Stimulated activated CD4-positive, alpha-beta T cell treated with anti-CD3 and anti-CD28 coated beads, Interleukin-4, amount 100 ng/mL, for 4 hours (primary cell): ENCODE measurements at regions not wholly inside any gene's neighbourhood (a gene's known extent, or its start where the extent isn't known, plus 50 kb on each side); places are given as distances from the start of the nearest gene placed in this dataset.
"Not testable (repeated sequence)": the region's sequence is repeated elsewhere in the genome, so short reads cannot be mapped to it uniquely, and the experiment has no call there.

ENCODE experiments used
- DNase-seq, 2 experiments: peaks; one replicate each; pipeline ENCODE4 v3.0.0-alpha.2; 2020

- not testable (repeated sequence) for DNase-seq
Observed at GRCh38 chr16:72729552-72729951, 318.4 kb downstream of the ZFHX3 start.

GRCh38 chr16:72728516-72728915, 319.4 kb downstream of the ZFHX3 start:
- DNase-seq, result no peak

- DNase-seq, result no peak
Observed at GRCh38 chr16:72727565-72727964, 320.4 kb downstream of the ZFHX3 start.

GRCh38 chr16:72725643-72726042, 322.3 kb downstream of the ZFHX3 start:
- DNase-seq, result no peak

GRCh38 chr16:72723781-72724180, 324.1 kb downstream of the ZFHX3 start:
- no peak for DNase-seq

GRCh38 chr16:72722552-72722951, 325.4 kb downstream of the ZFHX3 start:
- no peak for DNase-seq

- no peak for DNase-seq
Observed at GRCh38 chr16:72721981-72722380, 325.9 kb downstream of the ZFHX3 start.

GRCh38 chr16:72715267-72715666, 332.7 kb downstream of the ZFHX3 start:
- no peak for DNase-seq

GRCh38 chr16:72711823-72712222, 336.1 kb downstream of the ZFHX3 start:
- no peak for DNase-seq

GRCh38 chr16:72705801-72706200, 342.1 kb downstream of the ZFHX3 start:
- no peak for DNase-seq

- no peak for DNase-seq
Observed at GRCh38 chr16:72704746-72705372, 343.1 kb downstream of the ZFHX3 start.

GRCh38 chr16:72689851-72690250, 358.1 kb downstream of the ZFHX3 start:
- DNase-seq, result no peak

- no peak for DNase-seq
Observed at GRCh38 chr16:72680732-72681131, 367.2 kb downstream of the ZFHX3 start.

GRCh38 chr16:72679856-72680255, 368.1 kb downstream of the ZFHX3 start:
- DNase-seq, result no peak

GRCh38 chr16:72677662-72678447, 370.1 kb downstream of the ZFHX3 start:
- no peak for DNase-seq

- no peak for DNase-seq
Observed at GRCh38 chr16:72673118-72673517, 374.8 kb downstream of the ZFHX3 start.

- no peak for DNase-seq
Observed at GRCh38 chr16:72666267-72666666, 381.7 kb downstream of the ZFHX3 start.

GRCh38 chr16:72665701-72666100, 382.2 kb downstream of the ZFHX3 start:
- no peak for DNase-seq

GRCh38 chr16:72664509-72665408, 383.2 kb downstream of the ZFHX3 start:
- DNase-seq, result peak; percentile 90 to 94

- no peak for DNase-seq
Observed at GRCh38 chr16:72664056-72664508, 383.8 kb downstream of the ZFHX3 start.

GRCh38 chr16:72658888-72659717, 388.8 kb downstream of the ZFHX3 start:
- no peak for DNase-seq

- DNase-seq, result no peak
Observed at GRCh38 chr16:72657791-72658190, 390.1 kb downstream of the ZFHX3 start.
